ENCODE measurements at regions not wholly inside any gene's neighbourhood (a gene's known extent, or its start where the extent isn't known, plus 50 kb on each side); places are given as distances from the start of the nearest gene placed in this dataset.

DNA sequence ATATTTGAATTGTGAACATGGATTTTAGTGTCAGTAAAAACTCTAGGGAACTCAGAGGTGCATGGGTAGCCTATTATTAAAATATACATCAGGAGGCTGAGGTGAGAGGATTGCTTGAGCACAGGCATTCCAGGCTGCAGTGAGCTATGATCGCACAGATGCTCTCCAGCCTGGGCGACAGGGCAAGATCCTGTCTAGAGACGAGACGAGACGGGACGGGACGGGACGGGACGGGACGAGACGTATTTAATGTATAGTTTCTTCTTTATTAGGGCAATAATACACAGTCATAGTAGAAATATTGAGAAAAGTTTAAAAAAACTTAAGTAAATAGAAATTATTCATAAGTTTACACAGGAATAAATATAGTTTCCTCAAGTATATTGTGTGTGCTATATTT, 89.3 kb downstream of the DIPK2A start:
- Histone ChIP-seq H3K27ac (no peak overlapping the region), H3K4me1 (no peaks in the 10 kb centered on the region), H3K36me3 (ENCODE audit: insufficient read depth in 1 of 2, low read depth in 1 of 2) (no peaks in the 10 kb centered on the region), H3K27me3 (ENCODE audit: insufficient read depth in 3 of 3, low read length in 2 of 3) (no peaks in the 10 kb centered on the region), H3K4me3 (no peak overlapping the region), H3K9me3 (no peaks in the 10 kb centered on the region)
- ATAC-seq (no peak), DNase-seq (no peak)
- 94 to 96% (median 96%) methylated on average over 11 of the region's 11 CpGs for WGBS, 3 donors
- intact Hi-C loops (cut with DNase I), result no loop called here
- TF ChIP-seq, protein P1, sequence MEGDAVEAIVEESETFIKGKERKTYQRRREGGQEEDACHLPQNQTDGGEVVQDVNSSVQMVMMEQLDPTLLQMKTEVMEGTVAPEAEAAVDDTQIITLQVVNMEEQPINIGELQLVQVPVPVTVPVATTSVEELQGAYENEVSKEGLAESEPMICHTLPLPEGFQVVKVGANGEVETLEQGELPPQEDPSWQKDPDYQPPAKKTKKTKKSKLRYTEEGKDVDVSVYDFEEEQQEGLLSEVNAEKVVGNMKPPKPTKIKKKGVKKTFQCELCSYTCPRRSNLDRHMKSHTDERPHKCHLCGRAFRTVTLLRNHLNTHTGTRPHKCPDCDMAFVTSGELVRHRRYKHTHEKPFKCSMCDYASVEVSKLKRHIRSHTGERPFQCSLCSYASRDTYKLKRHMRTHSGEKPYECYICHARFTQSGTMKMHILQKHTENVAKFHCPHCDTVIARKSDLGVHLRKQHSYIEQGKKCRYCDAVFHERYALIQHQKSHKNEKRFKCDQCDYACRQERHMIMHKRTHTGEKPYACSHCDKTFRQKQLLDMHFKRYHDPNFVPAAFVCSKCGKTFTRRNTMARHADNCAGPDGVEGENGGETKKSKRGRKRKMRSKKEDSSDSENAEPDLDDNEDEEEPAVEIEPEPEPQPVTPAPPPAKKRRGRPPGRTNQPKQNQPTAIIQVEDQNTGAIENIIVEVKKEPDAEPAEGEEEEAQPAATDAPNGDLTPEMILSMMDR (IDR thresholded peaks at IDR 0.05), result no peak

DNA sequence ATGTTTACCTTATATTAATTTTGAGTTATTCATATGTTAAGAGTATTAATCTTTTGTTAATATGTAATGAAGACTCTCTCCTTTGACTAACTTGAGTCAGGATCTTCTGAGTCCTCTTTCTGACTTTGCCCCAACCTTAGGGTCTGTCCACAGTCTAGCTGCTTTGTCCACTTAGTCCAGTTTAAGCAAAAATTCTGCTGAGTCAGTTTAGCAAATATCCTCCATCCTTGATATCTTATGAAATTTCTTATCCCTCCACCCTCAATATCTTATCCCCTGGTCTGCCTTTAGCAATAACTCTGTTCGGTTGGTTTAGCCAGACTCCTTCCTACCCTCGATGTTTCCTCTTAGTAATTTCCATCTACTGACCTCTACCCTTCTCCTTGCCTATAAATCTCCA, 91.7 kb downstream of the DIPK2A start:
- H3K27ac ChIP-seq, result no peak overlapping the region
- 46 to 49% (median 47%) methylated on average over 2 of the region's 2 CpGs for WGBS, 3 donors
- ATAC-seq (no peak), DNase-seq (no peak)
- intact Hi-C loops (cut with DNase I), result no loop called here
- H3K4me3 ChIP-seq, result no peak overlapping the region
- no peaks in the 10 kb centered on the region for H3K36me3 ChIP-seq (ENCODE audit: insufficient read depth in 1 of 2, low read depth in 1 of 2)
- no peaks in the 10 kb centered on the region for H3K27me3 ChIP-seq (ENCODE audit: insufficient read depth in 3 of 3, low read length in 2 of 3)
- TF ChIP-seq, protein P1 (IDR thresholded peaks at IDR 0.05), result no peak
- no peaks in the 10 kb centered on the region for H3K4me1 ChIP-seq
- no peaks in the 10 kb centered on the region for H3K9me3 ChIP-seq

DNA sequence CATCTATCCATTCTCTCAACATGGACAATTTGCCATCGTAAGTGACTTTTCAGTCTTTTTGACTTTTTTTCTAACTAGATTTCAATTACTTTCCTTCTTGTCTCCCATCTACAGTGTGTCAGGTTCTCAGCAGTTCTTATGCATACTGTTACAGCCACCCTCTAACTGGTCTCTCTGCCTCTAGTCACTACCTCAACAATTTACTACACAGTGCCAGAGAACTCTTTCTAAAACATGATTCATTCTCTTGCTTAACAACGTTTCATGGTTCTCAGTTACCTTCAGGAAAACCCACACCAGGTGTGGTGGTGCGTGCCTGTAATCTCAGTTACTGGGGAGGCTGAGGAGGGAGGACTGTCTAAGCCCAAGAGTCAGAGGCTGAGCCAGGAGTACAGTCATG, 95.4 kb downstream of the DIPK2A start:
- intact Hi-C loops (cut with DNase I), result no loop called here
- TF ChIP-seq, protein P1 (IDR thresholded peaks at IDR 0.05), result no peak

DNA sequence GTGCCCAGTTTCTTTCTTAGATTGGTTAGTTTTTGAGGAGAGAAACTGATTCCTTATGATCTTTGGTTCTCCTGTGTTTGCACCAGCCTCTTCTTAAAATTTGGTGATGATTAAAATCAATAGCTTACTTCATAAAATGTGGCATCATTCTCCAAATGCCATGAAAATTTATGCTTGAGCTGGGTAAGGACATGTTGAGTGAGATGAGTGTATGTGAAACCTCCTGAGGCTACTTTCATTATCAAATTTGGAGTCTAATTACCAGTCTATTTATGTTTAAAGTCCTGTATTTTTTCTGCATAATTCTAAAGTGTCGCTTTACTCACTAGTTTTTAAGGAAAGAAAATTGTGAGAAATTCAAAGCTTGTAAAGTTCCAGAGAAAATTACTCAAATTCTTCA, 102.1 kb downstream of the DIPK2A start:
- DNase-seq, result no peak
- TF ChIP-seq, protein P1 (IDR thresholded peaks at IDR 0.05), result no peak
- no peak for ATAC-seq
- no peaks in the 10 kb centered on the region for H3K27me3 ChIP-seq (ENCODE audit: insufficient read depth in 3 of 3, low read length in 2 of 3)
- no peak overlapping the region for H3K4me3 ChIP-seq
- H3K36me3 ChIP-seq (ENCODE audit: insufficient read depth in 1 of 2, low read depth in 1 of 2), result no peaks in the 10 kb centered on the region
- WGBS, 3 donors, result 0 to 57% (median 35%) methylated on average over 1 of the region's 1 CpG
- H3K4me1 ChIP-seq, result no peaks in the 10 kb centered on the region
- intact Hi-C loops (cut with DNase I), result no loop called here
- peaks cover 8% of the 10 kb centered on the region for H3K9me3 ChIP-seq
- H3K27ac ChIP-seq, result no peak overlapping the region

More for the DNA sequence above, 95.4 kb downstream of the DIPK2A start:
- no peaks in the 10 kb centered on the region for H3K27me3 ChIP-seq (ENCODE audit: insufficient read depth in 3 of 3, low read length in 2 of 3)
- H3K4me1 ChIP-seq, result no peaks in the 10 kb centered on the region
- H3K36me3 ChIP-seq (ENCODE audit: insufficient read depth in 1 of 2, low read depth in 1 of 2), result no peaks in the 10 kb centered on the region
- H3K9me3 ChIP-seq, result peaks cover 8% of the 10 kb centered on the region
- no peak for DNase-seq
- no peak overlapping the region for H3K4me3 ChIP-seq
- H3K27ac ChIP-seq, result no peak overlapping the region
- no peak for ATAC-seq
- WGBS, 3 donors, result 64 to 73% (median 72%) methylated on average over 3 of the region's 3 CpGs

DNA sequence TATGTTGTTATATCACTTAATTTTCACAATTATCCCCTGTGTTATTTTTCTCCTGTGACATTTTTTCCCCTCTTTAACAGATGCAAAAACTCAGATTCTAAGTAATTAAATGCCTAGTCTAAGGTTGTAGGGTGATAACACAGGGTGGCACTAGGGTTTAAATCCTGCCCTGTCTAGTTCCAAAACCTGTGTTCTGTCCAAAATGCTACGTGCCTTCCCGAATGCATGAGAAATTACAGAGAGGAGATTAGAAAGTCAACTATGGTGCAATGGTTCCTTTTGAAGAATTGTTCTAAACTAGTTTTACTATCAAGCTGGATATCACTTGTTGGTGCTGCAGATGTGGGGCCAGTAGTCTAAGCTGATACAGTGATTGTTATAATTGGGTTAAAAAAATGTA, 108.0 kb downstream of the DIPK2A start:
- Histone ChIP-seq H3K36me3 (ENCODE audit: insufficient read depth in 1 of 2, low read depth in 1 of 2) (no peaks in the 10 kb centered on the region), H3K27ac (no peak overlapping the region), H3K27me3 (ENCODE audit: insufficient read depth in 3 of 3, low read length in 2 of 3) (no peaks in the 10 kb centered on the region), H3K4me1 (no peaks in the 10 kb centered on the region), H3K9me3 (no peaks in the 10 kb centered on the region), H3K4me3 (no peak overlapping the region)
- WGBS, 3 donors, result 40 to 76% (median 40%) methylated on average over 2 of the region's 2 CpGs
- ATAC-seq (no peak), DNase-seq (no peak)
- intact Hi-C loops (cut with DNase I), result no loop called here
- TF ChIP-seq, protein P1 (IDR thresholded peaks at IDR 0.05), result no peak
